Natural killer cell (primary cell): ENCODE measurements at regions not wholly inside any gene's neighbourhood (a gene's known extent, or its start where the extent isn't known, plus 50 kb on each side); places are given as distances from the start of the nearest gene placed in this dataset.

Experiments
- ATAC-seq, 3 donors: fragments of 150-1000 bp in 2 of 3; fragments of 200-7000 bp in 1 of 3; cut with Tn5 transposase; 1 replicate in 1 of 3; 2 replicates in 2 of 3; pipeline ENCODE4 v1.10.0; 2021; ENCODE audit warnings: mild to moderate bottlenecking in 2 of 3, moderate library complexity in 2 of 3
- DNase-seq, 2 donors: peaks; one replicate each; pipeline versions ENCODE4 v3.0.0 to v3.0.0-alpha.2; 2013 to 2021; ENCODE audit warnings: mixed read lengths in 1 of 2
- H3K27ac ChIP-seq: one replicate; pipeline ENCODE4 v1.5.1; 2013; ENCODE audit warnings: mild to moderate bottlenecking, low read length
- H3K27me3 ChIP-seq: one replicate; pipeline ENCODE4 v1.6.1; 2013; ENCODE audit warnings: low read length; ENCODE audit not compliant: control insufficient read depth, insufficient read depth
- H3K36me3 ChIP-seq: one replicate; pipeline ENCODE4 v1.6.1; 2013; ENCODE audit warnings: low read length; ENCODE audit not compliant: control insufficient read depth, insufficient read depth
- H3K4me1 ChIP-seq: one replicate; pipeline ENCODE4 v1.6.1; 2013; ENCODE audit warnings: low read length; ENCODE audit not compliant: control insufficient read depth, insufficient read depth
- H3K4me3 ChIP-seq: one replicate; pipeline ENCODE4 v1.5.1; 2013; ENCODE audit warnings: low read length
- H3K9me3 ChIP-seq: one replicate; pipeline ENCODE4 v1.6.1; 2013; ENCODE audit warnings: low read length; ENCODE audit not compliant: control insufficient read depth, insufficient read depth
- H3K27ac Mint-ChIP-seq, 2 donors: one replicate each; pipeline ENCODE4 v1.8.0; 2022; ENCODE audit warnings: mild to moderate bottlenecking in 2 of 2, mixed read lengths in 2 of 2, moderate library complexity in 1 of 2
- H3K27me3 Mint-ChIP-seq, 2 donors: one replicate each; pipeline ENCODE4 v1.8.0; 2022; ENCODE audit warnings: low read depth in 2 of 2, mixed read lengths in 2 of 2
- H3K36me3 Mint-ChIP-seq: one replicate; pipeline ENCODE4 v1.8.0; 2022; ENCODE audit warnings: mixed read lengths
- H3K4me1 Mint-ChIP-seq, 2 donors: one replicate each; pipeline ENCODE4 v1.8.0; 2022; ENCODE audit warnings: mixed read lengths in 2 of 2
- H3K4me3 Mint-ChIP-seq: one replicate; pipeline ENCODE4 v1.8.0; 2022; ENCODE audit warnings: mild to moderate bottlenecking, moderate library complexity, mixed read lengths
- H3K9me3 Mint-ChIP-seq, 2 donors: one replicate each; pipeline ENCODE4 v1.8.0; 2022; ENCODE audit warnings: mixed read lengths in 2 of 2
- CTCF ChIP-seq: fragments of 200-600 bp; IDR thresholded peaks from one replicate; pipeline ENCODE4 v1.8.0; 2022; ENCODE audit warnings: antibody characterized with exemption
- WGBS: methylation state at CpG from one replicate; pipeline ENCODE4 v1.1.7; 2013; ENCODE audit warnings: missing lambda C conversion rate; ENCODE audit not compliant: insufficient coverage; 5-methylcytosine and 5-hydroxymethylcytosine counted together
- intact Hi-C: fragments of 100-400 bp; cut with micrococcal nuclease; formaldehyde crosslinking; loops from one replicate; pipeline ENCODE4 v1.14.2; 2022

DNA sequence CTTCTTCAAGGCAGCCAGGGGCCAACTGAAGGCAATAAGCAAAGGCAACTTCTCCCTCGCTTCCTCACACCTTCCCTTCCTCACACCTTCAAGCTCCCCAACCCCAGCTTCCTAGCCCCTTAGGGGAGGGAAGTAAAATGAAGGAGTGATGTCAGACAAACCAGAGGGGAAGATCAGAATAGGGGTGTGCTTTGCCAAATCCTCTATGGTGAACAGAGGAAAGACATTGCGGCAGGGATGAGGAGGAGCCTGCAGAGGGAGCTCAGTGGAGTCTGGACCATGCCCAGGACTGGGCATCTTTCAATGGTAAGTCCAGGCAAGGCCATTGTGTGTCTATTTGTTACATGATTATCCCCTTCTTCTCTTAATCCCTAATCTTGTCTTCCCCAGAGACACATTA is 164.0 kb downstream of the TSHZ3 start:
- Mint-ChIP-seq H3K27ac (no peak overlapping the region), H3K4me3 (no peak overlapping the region), H3K27me3 (peaks cover 9 to 53% of the 10 kb centered on the region in 2 donors), H3K4me1 (no peaks in the 10 kb centered on the region), H3K36me3 (peaks cover 8% of the 10 kb centered on the region), H3K9me3 (no peaks in the 10 kb centered on the region)
- no peak for DNase-seq
- WGBS = 88% methylated on average over 1 of the region's 2 CpGs
- H3K36me3 ChIP-seq = no peaks in the 10 kb centered on the region
- no peaks in the 10 kb centered on the region for H3K4me1 ChIP-seq
- no peak for ATAC-seq
- H3K4me3 ChIP-seq = no peak overlapping the region
- H3K27me3 ChIP-seq = no peaks in the 10 kb centered on the region
- no peak for TF ChIP-seq CTCF
- no peaks in the 10 kb centered on the region for H3K9me3 ChIP-seq
- intact Hi-C loops = no loop called here
- H3K27ac ChIP-seq = no peak overlapping the region

- peaks cover 4 to 7% of the 10 kb centered on the region in 2 donors for H3K9me3 Mint-ChIP-seq
- no peak overlapping the region for H3K27ac Mint-ChIP-seq
- no peak for TF ChIP-seq CTCF
- Histone ChIP-seq H3K27ac (no peak overlapping the region), H3K4me1 (no peaks in the 10 kb centered on the region), H3K27me3 (no peaks in the 10 kb centered on the region), H3K4me3 (no peak overlapping the region), H3K36me3 (no peaks in the 10 kb centered on the region), H3K9me3 (no peaks in the 10 kb centered on the region)
- intact Hi-C loops = no loop called here
- H3K4me3 Mint-ChIP-seq = no peak overlapping the region
- DNase-seq = no peak
- WGBS = 83% methylated on average over 2 of the region's 2 CpGs
- no peak for ATAC-seq
- peaks cover 0 to 9% of the 10 kb centered on the region in 2 donors for H3K4me1 Mint-ChIP-seq
- no peaks in the 10 kb centered on the region for H3K36me3 Mint-ChIP-seq
- H3K27me3 Mint-ChIP-seq = peaks cover 2 to 32% of the 10 kb centered on the region in 2 donors
Observed at GRCh38 chr19:31181535-31181934, 167.7 kb downstream of the TSHZ3 start.

DNA sequence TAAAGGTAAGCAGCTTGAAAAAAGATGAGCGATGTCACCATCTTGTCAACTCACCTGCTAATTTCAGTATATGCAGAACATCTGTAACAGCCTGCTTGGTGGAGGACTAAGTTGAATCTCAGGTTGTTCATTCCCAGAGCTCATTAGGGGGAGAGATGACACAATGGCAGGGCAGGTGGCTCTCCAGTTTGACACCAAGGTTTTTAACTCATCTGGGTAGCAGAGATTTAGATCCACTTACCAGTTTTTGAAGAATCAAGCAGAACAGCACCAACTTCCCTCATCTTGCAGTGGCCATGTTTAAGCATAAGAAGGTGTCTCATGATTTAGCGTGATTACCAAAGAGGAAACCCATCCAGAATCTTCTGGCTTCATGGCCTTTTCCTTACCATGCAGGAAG is 168.3 kb downstream of the TSHZ3 start:
- no peak for DNase-seq
- no peaks in the 10 kb centered on the region for H3K36me3 Mint-ChIP-seq
- H3K27ac ChIP-seq = no peak overlapping the region
- peaks cover 4 to 27% of the 10 kb centered on the region in 2 donors for H3K27me3 Mint-ChIP-seq
- H3K27ac Mint-ChIP-seq = no peak overlapping the region
- H3K9me3 ChIP-seq = no peaks in the 10 kb centered on the region
- no peak overlapping the region for H3K4me3 Mint-ChIP-seq
- no peaks in the 10 kb centered on the region for H3K27me3 ChIP-seq
- intact Hi-C loops = no loop called here
- H3K9me3 Mint-ChIP-seq = peaks cover 4 to 7% of the 10 kb centered on the region in 2 donors
- no peak for ATAC-seq
- H3K4me1 Mint-ChIP-seq = peaks cover 0 to 9% of the 10 kb centered on the region in 2 donors
- TF ChIP-seq CTCF = no peak
- H3K4me3 ChIP-seq = no peak overlapping the region
- WGBS = 75% methylated on average over 1 of the region's 2 CpGs
- H3K4me1 ChIP-seq = no peaks in the 10 kb centered on the region
- H3K36me3 ChIP-seq = no peaks in the 10 kb centered on the region

- TF ChIP-seq CTCF = no peak
- no peaks in the 10 kb centered on the region for H3K9me3 ChIP-seq
- intact Hi-C loops = no loop called here
- H3K4me3 ChIP-seq = no peak overlapping the region
- no peak for DNase-seq
- Mint-ChIP-seq H3K27ac (peak overlapping the region in 1 of 2 donors; percentile 2), H3K4me1 (peaks cover 0 to 9% of the 10 kb centered on the region in 2 donors), H3K27me3 (peaks cover 7 to 12% of the 10 kb centered on the region in 2 donors), H3K9me3 (peaks cover 4 to 7% of the 10 kb centered on the region in 2 donors), H3K4me3 (no peak overlapping the region), H3K36me3 (no peaks in the 10 kb centered on the region)
- H3K4me1 ChIP-seq = no peaks in the 10 kb centered on the region
- no peak overlapping the region for H3K27ac ChIP-seq
- WGBS = 88% methylated on average over 1 of the region's 1 CpG
- H3K27me3 ChIP-seq = no peaks in the 10 kb centered on the region
- no peak for ATAC-seq
- H3K36me3 ChIP-seq = no peaks in the 10 kb centered on the region
Observed at GRCh38 chr19:31179471-31179852, 169.8 kb downstream of the TSHZ3 start.
